HCT116 (cell line): ENCODE measurements at regions not wholly inside any gene's neighbourhood (a gene's known extent, or its start where the extent isn't known, plus 50 kb on each side); places are given as distances from the start of the nearest gene placed in this dataset.

Source experiments
- ATAC-seq: fragments of 200-7000 bp; cut with Tn5 transposase; 2 replicates; pipeline ENCODE4 v1.9.1; 2020; ENCODE audit warnings: mild to moderate bottlenecking, moderate library complexity
- BruUV-seq: library from RNA; stranded (reverse); fragments of 400-500 nt; replicated peaks from 2 replicates; lab custom pipeline; 2021; lab: Mats Ljungman, UMichigan
- CTCF ChIA-PET: fragments of 300-600 bp; sonication (Branson Sonifier 250); formaldehyde crosslinking; loops from one replicate; lab custom pipeline; 2021; ENCODE audit warnings: antibody characterized with exemption; lab: Charles Lee
- POLR2A ChIA-PET: fragments of 300-600, 350-600 bp; sonication (Branson Sonifier 250); formaldehyde crosslinking; loops from one replicate; lab custom pipeline; 2021; ENCODE audit warnings: antibody characterized with exemption; lab: Charles Lee
- RAD21 ChIA-PET, 2 experiments: fragments of 300-600 bp; sonication (Branson Sonifier 250); formaldehyde crosslinking; loops; one replicate each; lab custom pipeline; 2023; ENCODE audit warnings: low total read pairs in 2 of 2; ENCODE audit not compliant: uncharacterized antibody in 2 of 2, unreplicated experiment in 2 of 2, low non-redundant PET in 1 of 2; lab: Charles Lee
- DNase-seq: peaks from one replicate; pipeline ENCODE4 v3.0.0-alpha.2; 2010; ENCODE audit warnings: low read depth, low spot score
- H2AFZ ChIP-seq: fragments of 200-600 bp; shearing (Covaris generic), sonication (generic); 2 replicates; pipeline ENCODE4 v1.6.1; 2017; ENCODE audit warnings: low read depth, mixed run types, mixed read lengths, antibody characterized with exemption, low read length; ENCODE audit not compliant: poor library complexity, severe bottlenecking
- H3K27ac ChIP-seq: 2 replicates; pipeline ENCODE4 v1.5.1; 2012; ENCODE audit warnings: low read depth, low read length
- H3K27me3 ChIP-seq: fragments of 200-600 bp; sonication (generic); 2 replicates; pipeline ENCODE4 v1.6.1; 2016; ENCODE audit warnings: mixed run types, low read length, mixed read lengths; ENCODE audit not compliant: insufficient read depth
- H3K36me3 ChIP-seq, 2 experiments: fragments of 200-500 bp in 1 of 2; fragments of 200-600 bp in 1 of 2; sonication (Bioruptor generic) in 1 of 2; sonication (generic) in 1 of 2; 2 replicates each; pipeline versions ENCODE4 v1.5.1 to v1.6.1; 2014 to 2016; ENCODE audit warnings: low read length in 2 of 2, inconsistent platforms in 1 of 2, mixed read lengths in 1 of 2, mixed run types in 1 of 2; ENCODE audit not compliant: insufficient read depth in 2 of 2, control insufficient read depth in 1 of 2
- H3K4me1 ChIP-seq, 2 experiments: fragments of 200-600 bp in 1 of 2; sonication (generic) in 1 of 2; 2 replicates each; pipeline versions ENCODE4 v1.5.1 to v1.6.1; 2012 to 2017; ENCODE audit warnings: low read length in 2 of 2, inconsistent platforms in 1 of 2, mild to moderate bottlenecking in 1 of 2, mixed read lengths in 1 of 2, mixed run types in 1 of 2, moderate library complexity in 1 of 2; ENCODE audit not compliant: insufficient read depth in 2 of 2, control insufficient read depth in 1 of 2
- H3K4me2 ChIP-seq: fragments of 200-600 bp; sonication (generic); 2 replicates; pipeline ENCODE4 v1.6.1; 2017; ENCODE audit warnings: mixed run types, low read length, mixed read lengths
- H3K4me3 ChIP-seq, 2 experiments: fragments of 200-600 bp in 1 of 2; sonication (generic) in 1 of 2; replicated peaks in 1 of 2; 2 replicates each; pipeline ENCODE4 v1.5.1; 2011 to 2016; ENCODE audit warnings: low read length in 2 of 2, control low read depth in 1 of 2, low read depth in 1 of 2, mild to moderate bottlenecking in 1 of 2, mixed read lengths in 1 of 2, mixed run types in 1 of 2
- H3K79me2 ChIP-seq: fragments of 200-600 bp; sonication (generic); 2 replicates; pipeline ENCODE4 v1.6.1; 2017; ENCODE audit warnings: mild to moderate bottlenecking, mixed run types, low read length, moderate library complexity, mixed read lengths; ENCODE audit not compliant: insufficient read depth
- H3K9ac ChIP-seq: fragments of 200-600 bp; sonication (generic); 2 replicates; pipeline ENCODE4 v1.6.1; 2016; ENCODE audit warnings: low read length, mixed read lengths
- H3K9me2 ChIP-seq: fragments of 200-600 bp; sonication (generic), shearing (Covaris generic); 2 replicates; pipeline ENCODE4 v1.6.1; 2017; ENCODE audit warnings: mixed run types, mild to moderate bottlenecking, moderate library complexity; ENCODE audit not compliant: insufficient read depth
- H3K9me3 ChIP-seq, 2 experiments: fragments of 200-500 bp in 1 of 2; fragments of 200-600 bp in 1 of 2; sonication (Bioruptor generic) in 1 of 2; sonication (generic) in 1 of 2; 2 replicates each; pipeline ENCODE4 v1.6.1; 2014 to 2017; ENCODE audit warnings: low read length in 2 of 2, mixed read lengths in 2 of 2, inconsistent platforms in 1 of 2, low read depth in 1 of 2, mild to moderate bottlenecking in 1 of 2, mixed run types in 1 of 2, moderate library complexity in 1 of 2; ENCODE audit not compliant: control insufficient read depth in 1 of 2, insufficient read depth in 1 of 2
- H4K20me1 ChIP-seq: fragments of 200-600 bp; sonication (generic), shearing (Covaris generic); 2 replicates; pipeline ENCODE4 v1.6.1; 2017; ENCODE audit warnings: mixed run types, mild to moderate bottlenecking, moderate library complexity; ENCODE audit not compliant: insufficient read depth
- CBX3 ChIP-seq: IDR thresholded peaks from 2 replicates; pipeline ENCODE4 v1.6.1; 2012; ENCODE audit warnings: low read depth
- CEBPB ChIP-seq: IDR thresholded peaks from 2 replicates; pipeline ENCODE4 v1.6.1; 2012; ENCODE audit warnings: low read depth
- ELF1 ChIP-seq: IDR thresholded peaks from 2 replicates; pipeline ENCODE4 v1.6.1; 2012; ENCODE audit warnings: low read depth, borderline replicate concordance
- EZH2phosphoT487 ChIP-seq: fragments of 200-600 bp; IDR thresholded peaks from 2 replicates; pipeline ENCODE4 v1.6.1; 2018; ENCODE audit warnings: antibody characterized with exemption, borderline replicate concordance
- FOSL1 ChIP-seq: IDR thresholded peaks from 2 replicates; pipeline ENCODE4 v1.6.1; 2012; ENCODE audit warnings: low read depth
- POLR2A ChIP-seq: IDR thresholded peaks from 2 replicates; pipeline ENCODE4 v1.7.0; 2011; ENCODE audit warnings: borderline replicate concordance; ENCODE audit not compliant: insufficient read depth, insufficient read length; ENCODE audit errors: extremely low read depth
- RAD21 ChIP-seq: IDR thresholded peaks from 2 replicates; pipeline ENCODE4 v1.6.1; 2012; ENCODE audit warnings: low read depth, mild to moderate bottlenecking
- TCF7L2 ChIP-seq: IDR thresholded peaks from 2 replicates; pipeline ENCODE4 v1.7.0; 2011; ENCODE audit warnings: borderline replicate concordance, inconsistent platforms; ENCODE audit not compliant: insufficient read depth, insufficient read length; ENCODE audit errors: extremely low read depth
- YY1 ChIP-seq: IDR thresholded peaks from 2 replicates; pipeline ENCODE4 v1.6.1; 2011; ENCODE audit warnings: low read length, low read depth, moderate library complexity, mild to moderate bottlenecking; ENCODE audit not compliant: insufficient replicate concordance; ENCODE audit errors: extremely low read depth
- ZNF274 ChIP-seq: fragments of 200-500 bp; sonication (Bioruptor generic); IDR thresholded peaks from 2 replicates; pipeline ENCODE4 v1.6.1; 2014; ENCODE audit warnings: mild to moderate bottlenecking, low read depth, low read length, inconsistent platforms
- intact Hi-C: fragments of 100-400 bp; cut with micrococcal nuclease; formaldehyde crosslinking; loops from 2 replicates; pipeline ENCODE4 v1.10.0; 2022
- TF ChIP-seq, protein P1 (sequence below), 3 experiments: fragments of 200-600 bp in 1 of 3; sonication (generic) in 1 of 3; IDR thresholded peaks in 2 of 3; conservative IDR thresholded peaks in 1 of 3; 2 replicates each; pipeline ENCODE4 v1.5.1; 2012 to 2017; ENCODE audit warnings: low read depth in 2 of 3, low read length in 2 of 3, antibody characterized with exemption in 1 of 3, borderline replicate concordance in 1 of 3, control low read depth in 1 of 3, mild to moderate bottlenecking in 1 of 3, mixed read lengths in 1 of 3, mixed run types in 1 of 3, moderate library complexity in 1 of 3; ENCODE audit not compliant: insufficient read depth in 1 of 3
- TF ChIP-seq, protein P2 (sequence below): IDR thresholded peaks from 2 replicates; pipeline ENCODE4 v1.6.1; 2012; ENCODE audit warnings: low read depth
- TF ChIP-seq, protein P3 (sequence below): IDR thresholded peaks from 2 replicates; pipeline ENCODE4 v1.6.1; 2012
- TF ChIP-seq, protein P4 (sequence below): IDR thresholded peaks from 2 replicates; pipeline ENCODE4 v1.6.1; 2012

DNA sequence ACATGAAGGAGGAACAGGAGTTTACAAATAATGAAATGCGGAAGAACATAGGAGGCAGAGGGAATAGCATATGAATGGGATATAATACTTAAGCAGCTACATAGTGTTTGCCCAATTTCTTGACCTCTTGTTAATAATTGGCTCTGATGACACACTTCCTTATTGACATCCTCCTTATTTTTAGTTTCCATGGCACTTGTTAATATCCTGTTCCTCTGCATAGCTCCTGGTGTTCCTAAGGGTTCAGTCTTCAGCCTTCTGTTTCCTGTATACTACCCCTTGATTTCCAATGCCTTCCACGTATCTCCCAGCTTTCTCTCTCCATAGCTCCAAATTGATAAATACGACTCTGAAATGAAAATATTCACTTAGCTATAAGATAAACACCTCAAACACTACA lies 663.8 kb upstream of the API5 start (continued):
- TF ChIP-seq ZNF274 (no peak), YY1 (no peak), CEBPB (no peak), POLR2A (no peak)
- TF ChIP-seq, protein P1, sequence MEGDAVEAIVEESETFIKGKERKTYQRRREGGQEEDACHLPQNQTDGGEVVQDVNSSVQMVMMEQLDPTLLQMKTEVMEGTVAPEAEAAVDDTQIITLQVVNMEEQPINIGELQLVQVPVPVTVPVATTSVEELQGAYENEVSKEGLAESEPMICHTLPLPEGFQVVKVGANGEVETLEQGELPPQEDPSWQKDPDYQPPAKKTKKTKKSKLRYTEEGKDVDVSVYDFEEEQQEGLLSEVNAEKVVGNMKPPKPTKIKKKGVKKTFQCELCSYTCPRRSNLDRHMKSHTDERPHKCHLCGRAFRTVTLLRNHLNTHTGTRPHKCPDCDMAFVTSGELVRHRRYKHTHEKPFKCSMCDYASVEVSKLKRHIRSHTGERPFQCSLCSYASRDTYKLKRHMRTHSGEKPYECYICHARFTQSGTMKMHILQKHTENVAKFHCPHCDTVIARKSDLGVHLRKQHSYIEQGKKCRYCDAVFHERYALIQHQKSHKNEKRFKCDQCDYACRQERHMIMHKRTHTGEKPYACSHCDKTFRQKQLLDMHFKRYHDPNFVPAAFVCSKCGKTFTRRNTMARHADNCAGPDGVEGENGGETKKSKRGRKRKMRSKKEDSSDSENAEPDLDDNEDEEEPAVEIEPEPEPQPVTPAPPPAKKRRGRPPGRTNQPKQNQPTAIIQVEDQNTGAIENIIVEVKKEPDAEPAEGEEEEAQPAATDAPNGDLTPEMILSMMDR (IDR thresholded peaks at IDR 0.05 in 2 of 3, conservative IDR thresholded peaks at IDR 0.05 in 1 of 3; ENCODE audit: borderline replicate concordance in 1 of 3, insufficient read depth in 1 of 3, low read depth in 2 of 3, low read length in 2 of 3) = no peak
- TF ChIP-seq, protein P2, sequence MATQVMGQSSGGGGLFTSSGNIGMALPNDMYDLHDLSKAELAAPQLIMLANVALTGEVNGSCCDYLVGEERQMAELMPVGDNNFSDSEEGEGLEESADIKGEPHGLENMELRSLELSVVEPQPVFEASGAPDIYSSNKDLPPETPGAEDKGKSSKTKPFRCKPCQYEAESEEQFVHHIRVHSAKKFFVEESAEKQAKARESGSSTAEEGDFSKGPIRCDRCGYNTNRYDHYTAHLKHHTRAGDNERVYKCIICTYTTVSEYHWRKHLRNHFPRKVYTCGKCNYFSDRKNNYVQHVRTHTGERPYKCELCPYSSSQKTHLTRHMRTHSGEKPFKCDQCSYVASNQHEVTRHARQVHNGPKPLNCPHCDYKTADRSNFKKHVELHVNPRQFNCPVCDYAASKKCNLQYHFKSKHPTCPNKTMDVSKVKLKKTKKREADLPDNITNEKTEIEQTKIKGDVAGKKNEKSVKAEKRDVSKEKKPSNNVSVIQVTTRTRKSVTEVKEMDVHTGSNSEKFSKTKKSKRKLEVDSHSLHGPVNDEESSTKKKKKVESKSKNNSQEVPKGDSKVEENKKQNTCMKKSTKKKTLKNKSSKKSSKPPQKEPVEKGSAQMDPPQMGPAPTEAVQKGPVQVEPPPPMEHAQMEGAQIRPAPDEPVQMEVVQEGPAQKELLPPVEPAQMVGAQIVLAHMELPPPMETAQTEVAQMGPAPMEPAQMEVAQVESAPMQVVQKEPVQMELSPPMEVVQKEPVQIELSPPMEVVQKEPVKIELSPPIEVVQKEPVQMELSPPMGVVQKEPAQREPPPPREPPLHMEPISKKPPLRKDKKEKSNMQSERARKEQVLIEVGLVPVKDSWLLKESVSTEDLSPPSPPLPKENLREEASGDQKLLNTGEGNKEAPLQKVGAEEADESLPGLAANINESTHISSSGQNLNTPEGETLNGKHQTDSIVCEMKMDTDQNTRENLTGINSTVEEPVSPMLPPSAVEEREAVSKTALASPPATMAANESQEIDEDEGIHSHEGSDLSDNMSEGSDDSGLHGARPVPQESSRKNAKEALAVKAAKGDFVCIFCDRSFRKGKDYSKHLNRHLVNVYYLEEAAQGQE = no peak
- TF ChIP-seq, protein P3, sequence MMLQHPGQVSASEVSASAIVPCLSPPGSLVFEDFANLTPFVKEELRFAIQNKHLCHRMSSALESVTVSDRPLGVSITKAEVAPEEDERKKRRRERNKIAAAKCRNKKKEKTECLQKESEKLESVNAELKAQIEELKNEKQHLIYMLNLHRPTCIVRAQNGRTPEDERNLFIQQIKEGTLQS = no peak
- TF ChIP-seq, all 23 proteins: peak for 0

DNA sequence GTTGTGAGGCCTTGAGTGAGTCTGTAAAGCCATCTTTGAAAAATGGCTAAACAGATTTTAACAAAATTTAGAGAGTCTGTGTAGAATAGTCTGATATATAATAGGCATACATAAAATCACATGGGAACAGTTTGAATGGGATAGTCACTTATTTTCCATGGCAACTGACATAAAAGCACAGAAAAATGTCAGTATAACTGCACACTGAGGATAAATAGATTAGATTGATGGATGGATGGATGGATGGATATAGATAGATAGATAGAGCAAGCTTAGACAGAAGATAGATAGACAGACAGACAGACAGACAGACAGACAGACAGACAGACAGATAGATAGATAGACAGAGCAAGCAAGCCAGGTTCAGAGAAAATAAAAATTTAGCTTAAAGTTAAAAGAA lies 660.2 kb upstream of the API5 start:
- no peak for DNase-seq
- H3K4me1 ChIP-seq = no peaks in the 10 kb centered on the region
- intact Hi-C loops = loop anchor here (10.0 kb wide), 1 partner anchor 1553 kb away; no protein-coding TSS in a partner anchor
- no peak overlapping the region for H3K27ac ChIP-seq
- no peak overlapping the region for H3K4me3 ChIP-seq
- H3K4me2 ChIP-seq = no peak overlapping the region
- H3K9me2 ChIP-seq = no peaks in the 10 kb centered on the region
- no peak overlapping the region for H3K9ac ChIP-seq
- RAD21 ChIA-PET = no interaction called here
- H3K79me2 ChIP-seq = no peaks in the 10 kb centered on the region
- H3K9me3 ChIP-seq = peaks cover 3 to 22% of the 10 kb centered on the region in 2 experiments; a peak in 2 of 4 replicates
- no peak for ATAC-seq
- H4K20me1 ChIP-seq = no peaks in the 10 kb centered on the region
- POLR2A ChIA-PET = no interaction called here
- no peaks in the 10 kb centered on the region for H3K27me3 ChIP-seq
- H2AFZ ChIP-seq = no peak overlapping the region
- no peaks in the 10 kb centered on the region for H3K36me3 ChIP-seq
- CTCF ChIA-PET = no interaction called here
- BruUV-seq = no TSS peak
- TF ChIP-seq TCF7L2 (no peak), RAD21 (no peak), ZNF274 (no peak), ELF1 (no peak), FOSL1 (no peak), EZH2phosphoT487 (no peak), YY1 (no peak), CBX3 (no peak), CEBPB (no peak)
- TF ChIP-seq, protein P3 = no peak
- TF ChIP-seq, protein P2 = no peak
- TF ChIP-seq, protein P4, sequence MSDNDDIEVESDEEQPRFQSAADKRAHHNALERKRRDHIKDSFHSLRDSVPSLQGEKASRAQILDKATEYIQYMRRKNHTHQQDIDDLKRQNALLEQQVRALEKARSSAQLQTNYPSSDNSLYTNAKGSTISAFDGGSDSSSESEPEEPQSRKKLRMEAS = no peak
